H1 (cell line): ENCODE measurements at regions not wholly inside any gene's neighbourhood (a gene's known extent, or its start where the extent isn't known, plus 50 kb on each side); places are given as distances from the start of the nearest gene placed in this dataset.

Experiments used
- CTCF ChIA-PET: fragments of 300-600 bp; sonication (Branson Sonifier 250); formaldehyde crosslinking; loops from one replicate; lab custom pipeline; 2021; ENCODE audit not compliant: partially characterized antibody; lab: Charles Lee
- POLR2A ChIA-PET: fragments of 300-600 bp; sonication (Branson Sonifier 250); formaldehyde crosslinking; loops from one replicate; lab custom pipeline; 2021; ENCODE audit warnings: inconsistent platforms; ENCODE audit not compliant: partially characterized antibody; lab: Charles Lee
- DNase-seq, 2 experiments: peaks; one replicate each; pipeline versions ENCODE4 v3.0.0 to v3.0.0-alpha.2; 2010 to 2022; ENCODE audit warnings: low spot score in 2 of 2, low read depth in 1 of 2, mixed read lengths in 1 of 2
- FAIRE-seq: peaks from 2 replicates; lab custom pipeline; 2011; peaks lifted over from hg19 to GRCh38; lab: Jason Lieb, UNC
- H2AFZ ChIP-seq: 2 replicates; pipeline ENCODE4 v1.8.1; 2012; ENCODE audit warnings: low read length, inconsistent platforms
- H2AK5ac ChIP-seq: 2 replicates; pipeline ENCODE4 v1.6.1; 2013; ENCODE audit warnings: low read depth, low read length
- H2BK120ac ChIP-seq: replicated peaks from 2 replicates; pipeline ENCODE3; 2013; ENCODE audit warnings: low read depth, low read length, inconsistent platforms
- H2BK12ac ChIP-seq: 2 replicates; pipeline ENCODE4 v1.6.1; 2013; ENCODE audit warnings: low read depth, low read length
- H2BK15ac ChIP-seq: 2 replicates; pipeline ENCODE4 v1.6.1; 2013; ENCODE audit warnings: low read length
- H2BK20ac ChIP-seq: 2 replicates; pipeline ENCODE4 v1.6.1; 2013; ENCODE audit warnings: low read length
- H2BK5ac ChIP-seq: 2 replicates; pipeline ENCODE4 v1.6.1; 2013; ENCODE audit warnings: low read depth, low read length
- H3K14ac ChIP-seq: 2 replicates; pipeline ENCODE4 v1.6.1; 2013; ENCODE audit warnings: inconsistent platforms; ENCODE audit not compliant: insufficient read length
- H3K18ac ChIP-seq: 2 replicates; pipeline ENCODE4 v1.6.1; 2013; ENCODE audit warnings: low read length; ENCODE audit errors: extremely low read depth
- H3K23ac ChIP-seq: 2 replicates; pipeline ENCODE4 v1.6.1; 2013; ENCODE audit warnings: inconsistent platforms; ENCODE audit not compliant: insufficient read length
- H3K23me2 ChIP-seq: 2 replicates; pipeline ENCODE4 v1.6.1; 2013; ENCODE audit warnings: low read depth, low read length
- H3K27ac ChIP-seq: 2 replicates; pipeline ENCODE4 v1.6.1; 2011; ENCODE audit warnings: low read depth, low read length, inconsistent platforms
- H3K27me3 ChIP-seq, 4 experiments: replicated peaks in 1 of 4; 1 replicate in 1 of 4; 2 replicates in 3 of 4; pipeline versions ENCODE4 v1.6.1 to v1.8.1; 2011 to 2013; ENCODE audit warnings: low read length in 3 of 4, mild to moderate bottlenecking in 3 of 4, inconsistent platforms in 2 of 4, mixed read lengths in 2 of 4, moderate library complexity in 1 of 4; ENCODE audit not compliant: control insufficient read depth in 3 of 4, insufficient read depth in 3 of 4; ENCODE audit errors: extremely low read depth in 1 of 4
- H3K36me3 ChIP-seq, 4 experiments: 2 replicates each; pipeline versions ENCODE4 v1.6.1 to v1.8.1; 2011 to 2013; ENCODE audit warnings: mild to moderate bottlenecking in 4 of 4, low read length in 3 of 4, moderate library complexity in 2 of 4, control low read depth in 1 of 4, inconsistent platforms in 1 of 4; ENCODE audit not compliant: insufficient read depth in 4 of 4, control insufficient read depth in 2 of 4
- H3K4ac ChIP-seq: replicated peaks from 2 replicates; pipeline ENCODE3; 2013; ENCODE audit warnings: low read length, low read depth, mixed read lengths, inconsistent platforms; ENCODE audit not compliant: insufficient read length
- H3K4me1 ChIP-seq, 4 experiments: replicated peaks in 1 of 4; 1 replicate in 1 of 4; 2 replicates in 3 of 4; pipeline versions ENCODE4 v1.6.1 to v1.8.1; 2011 to 2013; ENCODE audit warnings: low read length in 3 of 4, inconsistent platforms in 2 of 4, mixed read lengths in 1 of 4; ENCODE audit not compliant: insufficient read depth in 4 of 4, control insufficient read depth in 3 of 4
- H3K4me2 ChIP-seq, 2 experiments: 2 replicates each; pipeline versions ENCODE4 v1.6.1 to v1.8.1; 2011 to 2013; ENCODE audit warnings: low read depth in 2 of 2, low read length in 2 of 2, control low read depth in 1 of 2, inconsistent platforms in 1 of 2, mild to moderate bottlenecking in 1 of 2; ENCODE audit not compliant: insufficient read depth in 1 of 2
- H3K4me3 ChIP-seq, 4 experiments: fragments of 200-600, 300-600 bp in 1 of 4; sonication (generic), shearing (Covaris generic), sonication (Bioruptor Twin) in 1 of 4; 2 replicates each; pipeline versions ENCODE4 v1.5.1 to v1.8.1; 2011 to 2016; ENCODE audit warnings: low read length in 4 of 4, low read depth in 3 of 4, control low read depth in 2 of 4, inconsistent platforms in 2 of 4, mild to moderate bottlenecking in 2 of 4, mixed read lengths in 1 of 4, moderate library complexity in 1 of 4; ENCODE audit not compliant: insufficient read depth in 2 of 4; ENCODE audit errors: extremely low read depth in 1 of 4
- H3K56ac ChIP-seq: replicated peaks from 2 replicates; pipeline ENCODE3; 2013; ENCODE audit warnings: low read depth, mild to moderate bottlenecking, mixed read lengths, low read length, inconsistent platforms; ENCODE audit not compliant: insufficient read length
- H3K79me1 ChIP-seq: 2 replicates; pipeline ENCODE4 v1.6.1; 2013; ENCODE audit warnings: low read depth, low read length, control low read depth
- H3K79me2 ChIP-seq, 2 experiments: 2 replicates each; pipeline versions ENCODE4 v1.6.1 to v1.8.1; 2012 to 2013; ENCODE audit warnings: low read length in 2 of 2, mild to moderate bottlenecking in 2 of 2, inconsistent platforms in 1 of 2; ENCODE audit not compliant: insufficient read depth in 2 of 2, control insufficient read depth in 1 of 2
- H3K9ac ChIP-seq, 4 experiments: replicated peaks in 1 of 4; 1 replicate in 1 of 4; 2 replicates in 3 of 4; pipeline versions ENCODE4 v1.6.1 to v1.8.1; 2011 to 2013; ENCODE audit warnings: low read depth in 3 of 4, low read length in 3 of 4, control low read depth in 2 of 4, mild to moderate bottlenecking in 2 of 4, moderate library complexity in 2 of 4, inconsistent platforms in 1 of 4; ENCODE audit errors: extremely low read depth in 1 of 4
- H3K9me3 ChIP-seq, 2 experiments: 2 replicates each; pipeline versions ENCODE4 v1.6.1 to v1.8.1; 2012 to 2013; ENCODE audit warnings: mild to moderate bottlenecking in 2 of 2, moderate library complexity in 2 of 2, control low read depth in 1 of 2, inconsistent platforms in 1 of 2, low read depth in 1 of 2, low read length in 1 of 2, mixed read lengths in 1 of 2; ENCODE audit not compliant: insufficient read depth in 2 of 2
- H4K20me1 ChIP-seq, 2 experiments: replicated peaks in 1 of 2; 2 replicates each; pipeline versions ENCODE3 to v1.8.1; 2011 to 2013; ENCODE audit warnings: inconsistent platforms in 2 of 2, low read length in 2 of 2, mild to moderate bottlenecking in 1 of 2; ENCODE audit not compliant: insufficient read depth in 2 of 2, control insufficient read depth in 1 of 2
- H4K5ac ChIP-seq: 2 replicates; pipeline ENCODE4 v1.6.1; 2013; ENCODE audit warnings: low read length, low read depth, mixed read lengths, inconsistent platforms; ENCODE audit not compliant: insufficient read length
- H4K8ac ChIP-seq: 2 replicates; pipeline ENCODE4 v1.8.0; 2013; ENCODE audit warnings: mild to moderate bottlenecking, moderate library complexity, low read length, inconsistent platforms; ENCODE audit not compliant: insufficient read depth; ENCODE audit errors: extremely low read depth
- H4K91ac ChIP-seq: replicated peaks from 2 replicates; pipeline ENCODE3; 2013; ENCODE audit warnings: low read length, mixed read lengths, inconsistent platforms; ENCODE audit not compliant: insufficient read length
- CHD1 ChIP-seq: IDR thresholded peaks from 2 replicates; pipeline ENCODE4 v1.6.1; 2012; ENCODE audit warnings: low read depth, low read length, improper control_type of control experiment
- GTF2F1 ChIP-seq: IDR thresholded peaks from 2 replicates; pipeline ENCODE4 v1.6.1; 2012; ENCODE audit warnings: low read depth, low read length, improper control_type of control experiment, borderline replicate concordance
- NANOG ChIP-seq: IDR thresholded peaks from 2 replicates; pipeline ENCODE4 v1.6.1; 2011; ENCODE audit warnings: low read length, low read depth, mild to moderate bottlenecking, inconsistent platforms; ENCODE audit not compliant: insufficient read depth, poor library complexity, severe bottlenecking
- NRF1 ChIP-seq: IDR thresholded peaks from 2 replicates; pipeline ENCODE4 v1.6.1; 2011; ENCODE audit warnings: mild to moderate bottlenecking, low read depth, low read length, improper control_type of control experiment
- SIRT6 ChIP-seq: IDR thresholded peaks from one replicate; pipeline ENCODE4 v1.7.1; 2012; ENCODE audit warnings: low read length, inconsistent platforms
- SP2 ChIP-seq: IDR thresholded peaks from 2 replicates; pipeline ENCODE4 v1.6.1; 2012; ENCODE audit warnings: mild to moderate bottlenecking, low read length, inconsistent platforms
- TAF7 ChIP-seq: optimal IDR thresholded peaks from 2 replicates; pipeline ENCODE3; 2011; ENCODE audit warnings: low read depth, mild to moderate bottlenecking, inconsistent platforms, low read length, moderate library complexity, borderline replicate concordance
- TEAD4 ChIP-seq: IDR thresholded peaks from 2 replicates; pipeline ENCODE4 v1.6.1; 2012; ENCODE audit warnings: low read depth, low read length, inconsistent platforms, mixed read lengths
- YY1 ChIP-seq: IDR thresholded peaks from 2 replicates; pipeline ENCODE4 v1.6.1; 2011; ENCODE audit warnings: low read depth, mild to moderate bottlenecking, low read length
- WGBS, 2 experiments: shearing (Covaris generic) in 1 of 2; methylation state at CpG; one replicate each; pipeline versions ENCODE4 v1.1.6 to v1.1.7; 2013 to 2015; ENCODE audit warnings: low lambda C conversion rate in 2 of 2, mixed read lengths in 2 of 2, inconsistent platforms in 1 of 2, low coverage in 1 of 2, missing lambda C conversion rate in 1 of 2; ENCODE audit not compliant: insufficient replicate concordance in 2 of 2, insufficient coverage in 1 of 2, insufficient read length in 1 of 2; ENCODE audit errors: extremely low coverage in 1 of 2, missing lambda C conversion rate in 1 of 2; 5-methylcytosine and 5-hydroxymethylcytosine counted together
- TF ChIP-seq, protein P1 (sequence below): IDR thresholded peaks from 2 replicates; pipeline ENCODE4 v1.6.1; 2011; ENCODE audit warnings: low read length, improper control_type of control experiment
- TF ChIP-seq, protein P2 (sequence below): IDR thresholded peaks from 2 replicates; pipeline ENCODE4 v1.6.1; 2012; ENCODE audit warnings: low read length, inconsistent platforms

DNA sequence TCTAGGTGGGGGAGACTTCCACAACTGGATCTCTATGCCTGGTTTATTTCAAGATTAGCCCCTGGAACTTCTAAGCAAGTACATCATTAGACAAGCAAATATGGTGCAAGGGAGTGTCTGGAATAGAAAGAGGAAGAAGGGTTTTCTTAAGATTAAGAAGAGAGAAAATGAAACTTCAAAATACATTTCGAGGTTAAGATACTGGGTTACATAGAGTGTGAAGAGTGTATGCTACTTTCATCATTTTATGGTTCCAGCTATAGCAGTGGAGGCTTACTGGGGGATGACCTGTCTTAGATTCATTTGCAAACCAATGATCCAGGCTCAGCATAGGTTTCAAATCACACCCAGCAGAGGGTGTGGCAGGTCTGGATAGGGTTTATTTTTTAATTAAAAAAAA, 144.4 kb upstream of the GATB start:
- Histone ChIP-seq H3K23ac (no peak overlapping the region), H3K9me3 (no peaks in the 10 kb centered on the region; a peak in 1 of 4 replicates), H3K4me1 (peaks cover 0 to 2% (median 0%) of the 10 kb centered on the region in 4 experiments; a peak in 2 of 7 replicates), H3K79me2 (no peaks in the 10 kb centered on the region), H2BK120ac (no peak overlapping the region), H3K4me2 (no peak overlapping the region), H4K8ac (no peak overlapping the region), H2BK15ac (no peak overlapping the region), H2BK20ac (0 out of 2 replicates have a peak overlapping the region, but pooled peaks have one; percentile 24), H2AFZ (no peak overlapping the region), H3K79me1 (no peaks in the 10 kb centered on the region), H2BK5ac (no peak overlapping the region), H3K27ac (no peak overlapping the region), H2BK12ac (no peak overlapping the region), H3K56ac (no peak overlapping the region), H3K23me2 (no peaks in the 10 kb centered on the region), H3K36me3 (no peaks in the 10 kb centered on the region), H3K4ac (no peak overlapping the region), H3K27me3 (no peaks in the 10 kb centered on the region), H3K18ac (no peak overlapping the region), H3K9ac (no peak overlapping the region), H4K91ac (no peak overlapping the region), H4K5ac (no peak overlapping the region), H4K20me1 (no peaks in the 10 kb centered on the region), H3K14ac (no peak overlapping the region), H2AK5ac (no peak overlapping the region), H3K4me3 (no peak overlapping the region)
- POLR2A ChIA-PET = no interaction called here
- WGBS, 2 experiments = 91% methylated on average over 1 of the region's 1 CpG; no CpG with 5 or more reads in 1 of the 2 experiments
- CTCF ChIA-PET = no interaction called here
- no peak for TF ChIP-seq SP2
- TF ChIP-seq TAF7 = no peak
- no peak for TF ChIP-seq TEAD4
- no peak for TF ChIP-seq GTF2F1
- TF ChIP-seq YY1 = no peak
- TF ChIP-seq, protein P1, sequence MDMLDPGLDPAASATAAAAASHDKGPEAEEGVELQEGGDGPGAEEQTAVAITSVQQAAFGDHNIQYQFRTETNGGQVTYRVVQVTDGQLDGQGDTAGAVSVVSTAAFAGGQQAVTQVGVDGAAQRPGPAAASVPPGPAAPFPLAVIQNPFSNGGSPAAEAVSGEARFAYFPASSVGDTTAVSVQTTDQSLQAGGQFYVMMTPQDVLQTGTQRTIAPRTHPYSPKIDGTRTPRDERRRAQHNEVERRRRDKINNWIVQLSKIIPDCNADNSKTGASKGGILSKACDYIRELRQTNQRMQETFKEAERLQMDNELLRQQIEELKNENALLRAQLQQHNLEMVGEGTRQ = no peak
- TF ChIP-seq SIRT6 = no peak
- TF ChIP-seq NANOG = no peak
- TF ChIP-seq, protein P2, sequence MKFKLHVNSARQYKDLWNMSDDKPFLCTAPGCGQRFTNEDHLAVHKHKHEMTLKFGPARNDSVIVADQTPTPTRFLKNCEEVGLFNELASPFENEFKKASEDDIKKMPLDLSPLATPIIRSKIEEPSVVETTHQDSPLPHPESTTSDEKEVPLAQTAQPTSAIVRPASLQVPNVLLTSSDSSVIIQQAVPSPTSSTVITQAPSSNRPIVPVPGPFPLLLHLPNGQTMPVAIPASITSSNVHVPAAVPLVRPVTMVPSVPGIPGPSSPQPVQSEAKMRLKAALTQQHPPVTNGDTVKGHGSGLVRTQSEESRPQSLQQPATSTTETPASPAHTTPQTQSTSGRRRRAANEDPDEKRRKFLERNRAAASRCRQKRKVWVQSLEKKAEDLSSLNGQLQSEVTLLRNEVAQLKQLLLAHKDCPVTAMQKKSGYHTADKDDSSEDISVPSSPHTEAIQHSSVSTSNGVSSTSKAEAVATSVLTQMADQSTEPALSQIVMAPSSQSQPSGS = no peak
- no peak for TF ChIP-seq CHD1
- TF ChIP-seq NRF1 = no peak
- no peak for FAIRE-seq
- no peak for DNase-seq
